ENCODE measurements at regions not wholly inside any gene's neighbourhood (a gene's known extent, or its start where the extent isn't known, plus 50 kb on each side); places are given as distances from the start of the nearest gene placed in this dataset.
"Not testable (repeated sequence)": the region's sequence is repeated elsewhere in the genome, so short reads cannot be mapped to it uniquely, and the experiment has no call there.

- no peak overlapping the region for H3K4me3 Mint-ChIP-seq
- no peaks in the 10 kb centered on the region for H3K4me1 Mint-ChIP-seq (ENCODE audit: unreplicated experiment)
- no peak for DNase-seq (ENCODE audit: extremely low spot score, unreplicated experiment)
- H3K27me3 Mint-ChIP-seq, result no peaks in the 10 kb centered on the region
- H3K9me3 Mint-ChIP-seq, result peaks cover 5% of the 10 kb centered on the region
- H3K27ac Mint-ChIP-seq, result no peak overlapping the region
- no peak for TF ChIP-seq CTCF (conservative IDR thresholded peaks at IDR 0.05)
- no peaks in the 10 kb centered on the region for H3K36me3 Mint-ChIP-seq
Observed at GRCh38 chr12:83256562-83256961, 569.9 kb downstream of the TMTC2 start.

GRCh38 chr12:83250866-83251265 is 564.2 kb downstream of the TMTC2 start:
- no peak for TF ChIP-seq CTCF (conservative IDR thresholded peaks at IDR 0.05)
- Mint-ChIP-seq H3K27me3 (no peaks in the 10 kb centered on the region), H3K27ac (no peak overlapping the region), H3K4me3 (no peak overlapping the region), H3K36me3 (no peaks in the 10 kb centered on the region), H3K9me3 (no peaks in the 10 kb centered on the region), H3K4me1 (ENCODE audit: unreplicated experiment) (no peaks in the 10 kb centered on the region)
- DNase-seq (ENCODE audit: extremely low spot score, unreplicated experiment), result no peak

- Mint-ChIP-seq H3K4me1 (ENCODE audit: unreplicated experiment) (no peaks in the 10 kb centered on the region), H3K4me3 (no peak overlapping the region), H3K36me3 (no peaks in the 10 kb centered on the region), H3K27ac (no peak overlapping the region), H3K27me3 (no peaks in the 10 kb centered on the region), H3K9me3 (no peaks in the 10 kb centered on the region)
- TF ChIP-seq CTCF (conservative IDR thresholded peaks at IDR 0.05), result no peak
- no peak for DNase-seq (ENCODE audit: extremely low spot score, unreplicated experiment)
Observed at GRCh38 chr12:83245156-83245555, 558.5 kb downstream of the TMTC2 start.

- DNase-seq (ENCODE audit: extremely low spot score, unreplicated experiment), result no peak
- H3K4me1 Mint-ChIP-seq (ENCODE audit: unreplicated experiment), result no peaks in the 10 kb centered on the region
- no peak for TF ChIP-seq CTCF (conservative IDR thresholded peaks at IDR 0.05)
- H3K27me3 Mint-ChIP-seq, result no peaks in the 10 kb centered on the region
- H3K4me3 Mint-ChIP-seq, result no peak overlapping the region
- no peaks in the 10 kb centered on the region for H3K9me3 Mint-ChIP-seq
- H3K36me3 Mint-ChIP-seq, result no peaks in the 10 kb centered on the region
- H3K27ac Mint-ChIP-seq, result no peak overlapping the region
Observed at GRCh38 chr12:83244001-83244400, 557.3 kb downstream of the TMTC2 start.

- H3K27ac Mint-ChIP-seq; H3K36me3 Mint-ChIP-seq; H3K4me3 Mint-ChIP-seq; H3K4me1 Mint-ChIP-seq (ENCODE audit: unreplicated experiment); H3K9me3 Mint-ChIP-seq; DNase-seq (ENCODE audit: extremely low spot score, unreplicated experiment); H3K27me3 Mint-ChIP-seq: not testable (repeated sequence)
Observed at GRCh38 chr12:83233987-83234386, 547.3 kb downstream of the TMTC2 start.

GRCh38 chr12:83226960-83227359 is 540.3 kb downstream of the TMTC2 start:
- not testable (repeated sequence) for H3K36me3 Mint-ChIP-seq

GRCh38 chr12:83225806-83226205 is 539.1 kb downstream of the TMTC2 start:
- Mint-ChIP-seq H3K36me3 (no peaks in the 10 kb centered on the region), H3K27me3 (no peaks in the 10 kb centered on the region), H3K4me1 (ENCODE audit: unreplicated experiment) (peaks cover 5% of the 10 kb centered on the region), H3K9me3 (no peaks in the 10 kb centered on the region), H3K27ac (no peak overlapping the region), H3K4me3 (no peak overlapping the region)
- TF ChIP-seq CTCF (conservative IDR thresholded peaks at IDR 0.05), result no peak
- no peak for DNase-seq (ENCODE audit: extremely low spot score, unreplicated experiment)

More at GRCh38 chr12:83226960-83227359, 540.3 kb downstream of the TMTC2 start:
- not testable (repeated sequence) for H3K4me3 Mint-ChIP-seq; H3K27ac Mint-ChIP-seq; H3K9me3 Mint-ChIP-seq; H3K4me1 Mint-ChIP-seq (ENCODE audit: unreplicated experiment); DNase-seq (ENCODE audit: extremely low spot score, unreplicated experiment); H3K27me3 Mint-ChIP-seq

All from type B pancreatic cell (in vitro differentiated cells).